Activated CD4-positive, CD25-positive, alpha-beta regulatory T cell (primary cell): ENCODE measurements at regions not wholly inside any gene's neighbourhood (a gene's known extent, or its start where the extent isn't known, plus 50 kb on each side); places are given as distances from the start of the nearest gene placed in this dataset.

Source experiments
- DNase-seq, 4 experiments: peaks; one replicate each; lab custom pipeline; 2025; lab: John Stamatoyannopoulos, UW

DNA sequence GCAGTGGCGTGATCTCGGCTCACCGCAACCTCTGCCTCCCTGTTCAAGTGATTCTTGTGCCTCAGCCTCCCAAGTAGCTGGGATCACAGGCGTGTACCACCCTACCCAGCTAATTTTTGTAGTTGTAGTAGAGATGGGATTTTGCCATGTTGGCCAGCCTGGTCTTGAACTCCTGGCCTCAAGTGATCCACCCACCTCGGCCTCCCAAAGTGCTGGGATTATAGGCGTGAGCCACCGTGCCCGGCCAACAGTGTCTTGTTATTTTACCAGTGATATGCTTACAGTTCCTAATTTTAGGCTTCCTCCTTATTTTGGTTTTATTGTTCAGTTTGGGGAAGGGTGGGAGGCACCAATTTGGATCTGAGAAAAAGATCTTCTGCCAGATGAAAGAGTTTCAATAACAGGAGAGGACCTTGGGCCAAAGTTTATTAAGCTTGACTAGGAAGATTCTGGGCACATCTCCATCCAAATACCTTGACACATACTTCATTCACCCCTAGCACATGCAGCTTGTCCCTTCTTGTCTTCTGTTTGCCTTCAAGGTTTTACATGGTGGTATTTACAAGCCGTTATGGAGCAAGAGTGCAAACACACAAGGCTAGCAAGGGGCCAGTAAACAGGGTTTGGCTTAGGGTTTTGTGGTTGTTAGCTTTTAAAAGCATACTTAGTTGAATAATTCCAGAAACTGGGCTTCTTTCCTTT, 168.1 kb upstream of the DMRT1 start:
- DNase-seq = no peak

DNA sequence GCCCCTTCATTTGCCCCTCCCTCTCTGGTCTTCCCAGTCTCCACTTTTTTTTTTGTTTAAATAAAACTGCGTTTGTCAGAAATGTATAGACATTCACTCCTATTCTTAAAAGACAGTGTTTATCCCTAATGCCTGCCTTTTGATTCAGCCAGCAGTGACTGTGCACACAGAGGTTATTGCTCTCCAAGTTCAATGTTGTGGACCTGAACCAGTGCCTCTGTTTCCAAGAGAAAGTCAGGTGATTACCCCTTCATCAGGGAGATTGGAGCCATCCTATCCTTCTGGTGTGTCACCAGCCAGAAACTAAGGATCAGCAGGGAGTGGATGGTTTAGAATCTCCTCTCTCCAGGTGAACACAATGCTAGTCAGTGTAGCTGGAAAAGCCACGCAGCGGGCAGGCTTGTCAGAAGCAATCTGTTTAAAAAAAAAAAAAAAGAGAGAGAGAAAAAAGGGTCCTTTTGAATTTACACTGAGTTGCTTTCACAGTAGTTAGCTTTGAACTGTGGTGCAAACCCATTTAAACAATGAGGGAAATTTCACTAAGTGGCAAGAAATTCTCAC, 167.5 kb upstream of the DMRT1 start:
- DNase-seq = no peak

DNA sequence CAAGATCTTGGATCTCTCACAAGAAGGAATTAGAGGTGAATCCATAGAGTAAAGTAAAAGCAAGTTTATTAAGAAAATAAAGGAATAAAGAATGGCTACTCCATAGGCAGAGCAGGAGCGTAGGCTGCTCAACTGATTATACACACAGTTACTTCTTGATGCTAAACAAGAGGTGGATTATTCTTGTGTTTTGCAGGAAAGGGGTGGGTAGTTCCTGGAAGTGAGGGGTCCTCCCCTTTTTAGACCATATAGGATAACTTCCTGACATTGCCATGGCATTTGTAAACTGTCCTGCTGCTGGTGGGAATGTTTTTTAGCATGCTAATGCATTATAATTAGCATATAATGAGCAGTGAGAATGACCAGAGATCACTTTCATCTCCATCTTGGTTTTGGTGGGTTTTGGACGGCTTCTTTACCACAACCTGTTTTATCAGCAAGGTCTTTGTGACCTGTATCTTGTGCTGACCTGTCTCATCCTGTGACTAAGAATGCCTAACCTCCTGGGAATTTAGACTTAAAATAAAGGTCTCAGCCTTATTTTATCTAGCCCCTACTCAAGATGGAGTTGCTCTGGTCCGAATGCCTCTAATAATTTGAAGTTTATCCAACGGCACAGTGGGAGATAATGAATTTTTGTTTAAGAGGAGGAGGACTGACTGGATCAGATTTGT, 165.7 kb upstream of the DMRT1 start:
- no peak for DNase-seq

DNA sequence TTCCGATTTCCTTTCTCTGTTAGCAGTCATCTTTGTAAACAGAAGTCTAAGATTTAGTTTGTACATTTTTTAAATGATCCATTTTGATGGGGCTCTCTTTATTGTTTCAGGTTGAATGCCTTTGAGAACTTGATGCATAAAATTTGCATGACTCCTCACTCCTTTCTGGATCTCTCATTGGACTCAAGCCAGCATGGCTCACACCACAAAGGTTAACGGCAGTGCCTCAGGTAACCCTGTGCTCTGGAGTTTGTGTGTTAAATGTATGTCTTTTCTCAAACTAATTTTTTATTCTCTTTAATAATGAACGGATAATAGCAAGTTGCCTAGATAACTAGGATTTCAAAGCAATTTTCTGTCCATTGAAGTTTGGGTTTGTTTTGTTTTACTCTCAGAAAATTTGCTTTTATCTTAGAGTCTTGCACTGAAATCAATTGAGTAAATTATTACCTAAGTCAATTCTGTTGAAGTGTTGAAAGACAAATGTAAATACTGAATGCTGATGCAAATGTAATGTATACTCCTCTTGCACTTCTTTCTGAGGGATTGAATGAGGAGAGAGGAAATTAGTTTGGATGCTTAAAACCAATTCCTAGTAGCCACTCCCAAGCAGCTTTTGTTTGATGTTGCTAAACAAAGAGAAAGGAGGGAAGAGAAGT, 164.6 kb upstream of the DMRT1 start:
- no peak for DNase-seq

DNA sequence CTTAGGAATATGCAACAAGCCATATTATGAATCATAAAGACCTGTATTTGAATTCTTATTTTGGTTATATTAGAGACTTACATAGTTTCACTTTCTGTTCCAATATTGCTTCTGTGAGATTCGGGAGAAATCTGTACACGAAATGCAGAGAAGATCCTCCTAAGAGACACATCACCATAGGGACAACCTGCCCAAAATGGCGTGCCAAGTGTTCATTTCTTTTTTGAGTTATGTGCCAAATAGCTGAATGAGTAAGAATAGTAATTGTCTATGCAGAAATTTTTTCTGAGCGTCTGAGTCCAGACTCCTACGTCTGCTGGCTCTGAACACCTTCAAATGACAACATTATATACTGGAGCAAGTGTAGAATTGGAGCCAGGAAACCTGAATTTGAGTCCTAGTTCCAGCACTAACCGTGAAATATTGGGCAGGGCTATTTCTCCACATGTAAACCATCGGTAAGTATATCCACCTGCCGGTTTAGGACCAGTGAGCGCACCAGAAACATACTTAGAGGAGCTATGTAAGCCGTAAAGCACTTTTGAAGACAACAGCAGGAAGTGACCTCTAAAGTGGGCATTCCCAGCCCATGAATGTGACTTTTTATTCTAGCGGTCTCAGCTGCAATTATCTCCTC, 163.9 kb upstream of the DMRT1 start:
- DNase-seq = no peak

DNA sequence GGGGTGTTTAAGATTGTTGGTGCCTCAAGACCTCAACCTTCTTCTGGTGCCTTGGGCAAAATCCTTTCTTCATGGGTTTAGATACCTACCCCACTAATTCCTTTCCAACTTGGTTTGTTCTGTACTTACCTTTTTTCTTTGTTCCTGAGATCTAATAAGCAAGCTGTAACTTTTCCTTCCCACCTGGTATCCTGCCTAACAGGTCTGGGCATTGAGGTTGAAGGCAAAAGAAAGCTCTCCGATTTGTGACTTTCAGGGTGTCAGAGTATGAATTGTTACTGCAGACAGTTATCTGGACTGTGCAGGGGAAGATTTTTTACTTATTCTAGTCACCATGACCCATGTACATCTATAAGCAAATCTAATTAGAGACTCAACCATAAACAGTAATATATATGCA, 162.6 kb upstream of the DMRT1 start:
- DNase-seq = no peak

DNA sequence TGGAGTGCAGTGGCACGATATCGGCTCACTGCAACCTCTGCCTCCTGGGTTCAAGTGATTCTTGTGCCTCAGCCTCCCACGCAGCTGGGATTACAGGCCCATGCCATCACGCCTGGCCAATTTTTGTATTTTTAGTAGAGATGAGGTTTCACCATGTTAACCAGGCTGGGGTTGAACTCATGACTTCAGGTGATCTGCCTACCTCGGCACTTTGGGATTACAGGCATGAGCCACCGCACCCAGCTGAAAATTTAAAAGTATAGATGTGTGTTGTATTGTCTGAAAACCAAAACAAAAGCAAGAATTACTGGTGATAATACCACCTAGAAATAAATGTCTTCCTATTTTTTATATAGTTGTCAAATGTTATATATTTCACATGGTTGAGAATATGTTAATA, 162.0 kb upstream of the DMRT1 start:
- no peak for DNase-seq

DNA sequence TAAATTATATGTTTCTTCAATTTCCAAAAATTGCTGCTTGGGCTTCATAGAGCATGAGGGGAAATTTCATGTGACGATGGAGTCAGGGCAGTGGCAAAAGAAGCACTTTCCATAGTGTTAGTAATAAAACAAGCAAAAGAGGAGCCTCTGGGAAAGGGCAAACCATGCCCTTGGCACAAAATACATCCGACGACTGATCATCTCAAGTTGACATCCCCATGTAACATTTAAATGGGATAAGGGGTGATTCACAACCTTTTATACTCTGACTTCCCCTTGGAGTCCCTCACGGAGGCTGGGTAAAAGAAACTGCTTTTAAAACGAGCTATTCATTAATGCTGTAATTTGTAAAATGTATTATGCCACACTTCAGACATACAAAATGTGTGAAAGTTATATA, 161.4 kb upstream of the DMRT1 start:
- DNase-seq = no peak

DNA sequence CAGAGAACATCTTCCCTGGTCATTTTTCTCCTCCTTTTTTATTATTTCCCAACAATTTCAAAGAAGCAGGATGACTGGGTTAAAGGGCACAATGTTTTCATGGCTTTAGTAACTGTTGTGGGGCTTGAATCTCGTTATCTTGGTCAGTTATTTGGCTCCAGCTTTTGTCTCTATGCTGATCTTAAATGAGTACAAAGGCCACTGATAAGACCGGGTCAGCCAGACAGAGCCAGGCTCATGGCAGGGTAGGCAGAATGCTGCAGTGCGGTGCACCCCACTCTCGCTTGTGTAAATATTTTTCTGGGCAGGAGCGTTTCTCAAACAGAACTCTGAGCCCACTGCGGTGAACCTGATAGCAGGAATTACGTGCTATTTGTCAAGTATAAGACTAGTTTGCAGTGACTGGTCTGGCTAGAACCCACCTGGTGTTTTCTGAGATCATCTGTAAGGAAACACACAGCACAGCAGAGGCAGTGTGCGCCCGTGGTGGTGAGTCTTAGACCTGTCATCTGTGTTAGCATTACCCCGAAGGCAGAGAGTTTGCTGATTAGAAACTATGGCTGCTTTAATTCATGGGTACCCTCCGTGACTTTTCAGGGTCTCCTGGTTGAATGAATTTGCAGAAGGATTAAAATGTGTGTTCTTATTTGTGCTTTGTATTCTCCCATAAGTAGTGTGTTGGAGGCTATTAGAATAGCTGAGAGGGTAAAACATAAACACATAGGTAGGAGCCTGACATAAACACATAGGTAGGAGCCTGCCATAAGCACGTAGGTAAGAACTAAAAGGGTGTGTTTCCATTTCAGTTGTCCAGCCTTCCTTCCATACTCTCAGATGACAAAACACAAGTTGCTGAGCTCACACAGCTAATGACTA, 158.6 kb upstream of the DMRT1 start:
- DNase-seq = no peak

DNA sequence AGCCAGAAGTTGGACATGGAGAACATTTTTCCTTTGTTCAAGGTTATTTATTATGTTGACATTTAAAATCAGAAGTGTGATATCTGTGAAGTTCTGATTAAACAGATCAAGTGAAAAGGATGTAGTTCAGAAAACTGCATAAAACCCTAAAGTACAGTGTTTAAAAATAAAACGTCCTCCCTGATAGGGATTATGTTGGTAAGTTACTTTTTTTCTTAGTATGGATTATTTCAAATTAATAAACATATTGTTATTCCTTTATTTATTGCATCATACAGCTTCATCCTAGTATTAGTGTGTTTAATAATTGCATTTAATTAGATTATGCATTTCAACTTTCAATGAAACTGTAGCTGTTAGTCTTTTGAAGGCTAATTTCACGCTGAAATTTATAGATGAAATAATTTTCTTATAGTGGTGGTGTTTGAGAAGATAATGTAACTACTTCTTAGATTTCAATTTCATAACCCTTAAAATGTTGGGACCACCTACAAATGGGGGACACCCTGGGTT, 157.9 kb upstream of the DMRT1 start:
- DNase-seq = no peak

DNA sequence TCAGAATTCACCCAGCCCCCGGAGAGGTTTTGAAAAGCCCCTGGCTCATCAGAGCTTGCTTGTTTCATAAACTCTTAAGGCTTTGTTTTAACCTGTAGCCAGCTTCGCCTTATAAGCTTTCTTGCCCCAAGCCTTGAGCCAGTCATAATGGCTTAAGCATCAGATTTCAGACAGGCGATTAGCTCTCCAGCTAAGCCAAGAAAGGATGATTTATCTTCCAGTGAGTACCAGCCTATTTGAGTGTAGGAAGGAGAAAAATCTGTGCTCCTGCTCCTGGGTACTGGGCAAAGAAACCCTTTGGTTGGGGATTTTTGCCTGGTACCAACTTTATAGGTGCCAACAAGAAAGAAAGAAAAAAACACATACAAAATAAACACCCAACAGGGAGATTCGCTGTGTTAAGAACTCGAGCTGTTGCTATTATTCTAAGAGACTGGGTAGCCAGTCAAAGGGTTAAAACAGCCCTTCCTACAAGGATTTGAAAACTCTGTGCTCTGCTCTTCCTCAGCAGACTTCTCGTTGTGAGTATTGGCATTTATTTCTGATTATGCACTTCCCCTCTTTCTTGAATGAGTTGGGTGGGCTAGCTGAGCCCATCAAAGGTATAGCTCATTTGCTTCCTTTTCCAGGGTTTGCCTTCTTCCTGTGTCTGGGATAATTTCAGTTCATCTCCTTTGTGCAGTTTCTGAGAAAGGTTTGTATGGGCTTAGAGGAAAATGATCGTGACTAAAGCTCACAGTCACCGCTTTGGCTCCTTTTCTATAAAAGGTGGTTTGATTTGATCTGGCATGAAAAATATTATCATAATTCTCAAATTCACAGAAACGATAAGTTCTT, 157.2 kb upstream of the DMRT1 start:
- no peak for DNase-seq

DNA sequence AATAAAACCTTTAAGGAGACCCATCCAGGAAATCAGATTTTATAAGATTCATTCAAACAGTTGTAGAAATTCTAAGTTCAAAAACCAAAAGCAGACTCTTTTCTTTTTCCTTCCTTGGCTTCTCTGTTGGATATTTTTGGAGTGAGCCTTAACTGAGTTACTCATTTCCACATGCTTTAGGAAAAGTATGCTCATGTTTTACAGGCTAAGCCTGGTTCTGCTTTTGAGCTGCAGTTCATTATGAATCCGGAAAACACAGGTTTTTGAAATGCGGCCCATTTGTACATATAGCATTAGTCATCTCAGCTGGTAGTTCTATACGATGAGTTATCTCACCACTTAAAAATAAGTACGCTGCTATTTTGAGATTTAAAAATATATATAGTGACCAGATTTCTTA, 156.6 kb upstream of the DMRT1 start:
- DNase-seq = no peak

DNA sequence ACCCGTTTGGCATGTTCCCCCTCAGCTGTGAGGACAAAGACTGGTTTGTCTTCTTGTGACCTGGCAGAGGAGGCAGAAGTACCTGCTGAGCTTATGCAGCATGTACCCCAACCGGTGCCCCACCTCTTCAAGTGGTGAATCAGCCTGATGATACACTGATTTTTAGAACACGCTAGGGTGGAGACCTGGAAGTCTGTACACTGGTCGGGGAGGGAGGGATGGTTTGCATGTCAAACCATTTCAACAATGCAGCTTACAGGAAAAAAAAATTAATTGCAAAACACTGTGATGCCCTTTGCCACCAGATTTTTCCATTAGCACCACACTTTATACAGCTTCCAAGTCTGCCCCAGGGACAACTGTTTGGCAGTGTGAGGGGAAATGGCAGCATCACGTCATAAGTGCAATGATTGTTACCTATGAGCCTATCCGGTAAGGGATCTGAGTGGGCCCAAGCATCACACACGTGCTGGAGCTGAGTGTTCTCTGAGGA, 155.1 kb upstream of the DMRT1 start:
- no peak for DNase-seq

DNA sequence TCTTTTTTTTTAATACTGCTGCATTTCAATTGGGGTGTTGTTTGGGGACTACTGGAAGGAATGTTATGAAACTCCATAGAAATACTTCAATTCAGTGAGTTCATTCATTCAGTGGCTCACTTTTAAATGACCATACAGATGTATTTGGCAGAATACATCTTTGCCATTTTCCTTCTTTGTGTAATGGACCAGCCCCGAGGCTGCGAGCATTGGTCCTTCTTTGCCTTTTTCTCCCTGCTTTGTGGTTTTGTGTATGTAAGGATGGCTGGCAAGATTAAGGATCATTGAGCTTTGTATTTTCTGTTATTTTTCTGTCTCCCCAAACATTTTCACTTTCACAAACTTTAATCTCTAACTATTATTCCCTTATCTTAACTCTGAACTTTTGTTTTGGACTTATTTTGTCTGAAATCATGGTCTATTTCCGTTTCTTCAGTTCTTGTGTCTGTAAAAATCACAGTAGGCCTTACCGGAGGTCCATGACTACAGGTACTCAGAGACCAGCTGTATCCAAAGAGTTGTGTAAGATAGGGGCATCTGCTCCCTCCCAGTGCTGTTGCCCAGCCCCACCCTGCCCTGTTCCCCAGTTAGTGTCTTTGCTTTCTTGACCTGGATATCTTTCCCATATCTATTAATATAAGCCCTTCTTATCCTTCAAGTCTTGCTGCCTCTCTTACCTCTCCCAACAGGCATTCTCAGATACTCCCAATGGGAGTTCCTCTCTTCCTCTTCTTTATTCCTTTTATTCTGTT, 154.3 kb upstream of the DMRT1 start:
- no peak for DNase-seq

DNA sequence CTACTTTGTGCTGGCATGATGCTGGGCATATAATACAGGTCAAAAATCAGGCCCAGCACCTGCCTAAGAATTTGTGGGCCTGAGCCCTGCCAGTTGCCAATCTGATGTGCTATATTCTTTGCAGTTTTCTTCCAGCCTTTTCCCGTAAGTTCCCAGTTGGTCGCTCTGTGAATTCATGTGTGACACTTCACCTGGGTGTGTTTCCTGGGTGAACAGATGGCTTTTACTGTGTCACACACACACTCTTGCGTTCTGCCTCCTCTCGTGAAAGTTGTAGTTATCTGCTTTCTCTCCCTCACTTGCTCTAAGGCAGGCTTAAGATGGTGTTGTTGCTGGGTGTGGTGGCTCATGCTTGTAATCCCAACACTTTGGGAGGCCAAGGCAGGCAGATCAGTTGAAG, 153.5 kb upstream of the DMRT1 start:
- DNase-seq = no peak

DNA sequence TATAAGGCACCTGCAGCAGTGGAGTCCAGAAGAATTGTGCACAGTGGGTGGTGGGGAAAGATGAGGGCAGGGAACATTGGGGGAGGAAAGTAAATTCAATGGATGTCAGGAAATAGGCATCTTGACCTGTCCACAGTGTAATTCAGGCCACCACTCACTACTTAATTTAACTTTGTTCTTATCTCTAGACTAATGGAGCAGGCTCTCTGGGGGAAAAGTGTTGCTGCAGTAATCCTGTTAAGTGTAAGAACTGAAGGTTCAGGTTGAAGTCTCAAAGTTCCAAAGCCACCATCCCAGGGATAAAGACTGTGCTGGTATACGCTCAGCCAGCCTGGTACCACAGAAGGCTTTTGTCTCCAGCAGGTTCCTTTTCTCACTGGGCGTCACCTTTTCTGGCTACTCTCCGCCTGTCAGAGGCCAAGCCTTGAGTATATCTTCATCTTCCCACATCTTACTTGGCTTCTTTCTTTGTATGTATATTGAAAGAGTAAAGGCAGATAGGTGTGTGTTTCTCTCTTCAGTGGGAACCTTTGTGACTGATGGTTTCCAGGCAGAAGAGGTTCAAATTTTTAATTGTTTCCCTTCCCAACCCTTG, 150.9 kb upstream of the DMRT1 start:
- no peak for DNase-seq

DNA sequence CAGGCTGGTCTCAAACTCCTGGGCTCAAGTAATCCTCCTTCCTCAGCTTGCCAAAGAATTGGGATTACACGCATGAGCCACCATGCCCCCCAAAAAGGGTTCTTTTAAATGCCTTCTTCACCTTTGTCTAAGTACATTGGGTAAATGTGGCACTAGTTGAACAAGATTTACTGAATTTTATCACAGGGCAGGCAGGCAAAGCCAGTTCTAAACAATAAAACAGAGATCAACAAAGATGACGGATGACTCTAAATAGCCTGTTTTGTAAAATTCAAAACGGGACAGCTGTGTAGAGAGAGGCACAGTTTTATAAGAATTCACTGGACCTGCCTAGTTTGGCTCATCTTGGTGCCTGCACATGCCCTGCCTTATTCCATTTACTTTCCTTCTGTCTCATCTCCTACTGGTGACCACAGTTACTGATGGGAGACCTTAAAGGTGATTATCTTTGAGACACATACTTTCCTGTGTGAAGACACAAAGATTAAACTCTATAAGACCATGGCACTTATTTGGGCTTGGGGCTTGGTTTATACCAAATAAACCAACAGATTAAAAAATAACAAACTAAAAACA, 149.6 kb upstream of the DMRT1 start:
- DNase-seq = no peak

DNA sequence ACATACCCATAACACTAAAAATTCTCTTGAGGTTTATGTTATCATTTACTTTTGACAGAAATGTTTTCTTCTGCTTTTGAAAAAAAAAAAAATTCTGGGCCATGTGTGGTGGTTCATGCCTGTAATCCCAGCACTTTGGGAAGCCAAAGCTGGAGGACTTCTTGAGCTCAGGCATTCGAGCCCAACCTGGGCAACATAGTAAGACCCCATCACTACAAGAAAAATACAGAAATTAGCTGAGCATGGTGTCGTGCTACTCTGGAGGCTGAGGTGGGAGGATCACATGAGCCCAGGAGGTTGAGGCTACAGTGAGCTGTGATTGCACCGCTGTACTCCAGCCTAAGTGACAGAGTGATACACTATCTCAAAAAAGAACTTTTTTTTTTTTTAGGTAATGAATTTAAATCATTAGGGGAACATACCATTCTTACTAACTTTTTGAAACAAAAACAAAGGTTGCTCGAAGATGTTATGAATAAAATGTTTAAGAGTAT, 148.8 kb upstream of the DMRT1 start:
- no peak for DNase-seq
